Ovary (tissue), 7 donors: ENCODE measurements at regions not wholly inside any gene's neighbourhood (a gene's known extent, or its start where the extent isn't known, plus 50 kb on each side); places are given as distances from the start of the nearest gene placed in this dataset.

Experiments
- DNase-seq, 5 donors: peaks; one replicate each; pipeline ENCODE4 v3.0.0-alpha.2; 2019 to 2020
- H3K27ac ChIP-seq, 2 donors: fragments of 200-600 bp; one replicate each; pipeline versions ENCODE4 v1.5.1 to v1.8.0; 2019 to 2022
- H3K27me3 ChIP-seq: fragments of 200-600 bp; one replicate; pipeline ENCODE4 v1.8.0; 2022
- H3K36me3 ChIP-seq: fragments of 200-600 bp; sonication (generic); one replicate; pipeline ENCODE4 v1.5.1; 2019
- H3K4me1 ChIP-seq: one replicate; pipeline ENCODE4 v1.8.1; 2013; ENCODE audit warnings: mild to moderate bottlenecking, moderate library complexity; ENCODE audit not compliant: insufficient read depth
- H3K4me3 ChIP-seq: fragments of 200-600 bp; sonication (generic); one replicate; pipeline ENCODE4 v1.5.1; 2017
- H3K9me3 ChIP-seq, 2 donors: fragments of 200-600 bp in 1 of 2; sonication (generic) in 1 of 2; one replicate each; pipeline versions ENCODE4 v1.5.1 to v1.8.1; 2013 to 2019; ENCODE audit warnings: mild to moderate bottlenecking in 1 of 2, moderate library complexity in 1 of 2
- EP300 ChIP-seq: sonication (generic); formaldehyde crosslinking; IDR thresholded peaks from one replicate; pipeline ENCODE4 v1.6.1; 2017; ENCODE audit warnings: antibody characterized with exemption
- POLR2A ChIP-seq: fragments of 450-650 bp; IDR thresholded peaks from one replicate; pipeline ENCODE4 v1.6.1; 2017; ENCODE audit warnings: antibody characterized with exemption, mild to moderate bottlenecking, moderate library complexity
- WGBS, 3 donors: extraction: QIAGEN DNeasy Blood & Tissue Kit in 1 of 3; methylation state at CpG; one replicate each; pipeline versions ENCODE4 v1.1.5 to v1.1.7; 2013 to 2017; 5-methylcytosine and 5-hydroxymethylcytosine counted together
- intact Hi-C, 4 donors: fragments of 100-400 bp; cut with DNase I; formaldehyde crosslinking; loops; one replicate each; pipeline versions ENCODE4 v1.11.0 to v1.15.1; 2022 to 2023
- TF ChIP-seq, protein P1 (sequence below), 3 donors: fragments of 450-650 bp in 2 of 3; fragments of 200-600 bp in 1 of 3; IDR thresholded peaks; one replicate each; pipeline versions ENCODE4 v1.5.1 to v1.8.0; 2016 to 2022; ENCODE audit warnings: antibody characterized with exemption in 3 of 3, mild to moderate bottlenecking in 1 of 3
- donor health status: DM: no; HTN: no; CAD: no; lungs with moderate emphysema.
- donor health status: DM: no; HTN: no; CAD: no.
- donor health status: Bipolar disorder and iron deficiency.
- donor health status: DM: no; HTN: no; CAD: no.
- donor health status: DM: yes; HTN: yes; CAD: no.

DNA sequence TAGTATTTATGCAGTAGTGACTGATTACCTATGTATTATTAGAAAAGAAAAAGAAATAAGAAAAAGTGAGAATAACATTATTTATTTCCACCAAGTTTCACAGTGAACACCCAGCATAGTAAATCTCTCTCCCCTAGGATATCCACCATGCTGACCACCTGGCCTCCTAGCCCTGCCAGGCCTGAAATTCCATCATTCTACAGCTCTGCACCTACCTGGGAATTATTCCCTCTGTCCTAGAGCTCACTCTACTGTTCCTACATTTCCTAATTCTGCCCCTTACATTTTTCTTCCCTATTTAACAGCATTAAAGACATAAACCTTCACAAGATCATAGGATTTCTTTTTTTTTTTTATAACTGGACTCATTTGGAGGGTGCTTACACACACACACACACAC is 525.3 kb upstream of the PPP2R3A start:
- Histone ChIP-seq H3K4me3 (no peak overlapping the region), H3K27me3 (no peaks in the 10 kb centered on the region)
- TF ChIP-seq, protein P1, sequence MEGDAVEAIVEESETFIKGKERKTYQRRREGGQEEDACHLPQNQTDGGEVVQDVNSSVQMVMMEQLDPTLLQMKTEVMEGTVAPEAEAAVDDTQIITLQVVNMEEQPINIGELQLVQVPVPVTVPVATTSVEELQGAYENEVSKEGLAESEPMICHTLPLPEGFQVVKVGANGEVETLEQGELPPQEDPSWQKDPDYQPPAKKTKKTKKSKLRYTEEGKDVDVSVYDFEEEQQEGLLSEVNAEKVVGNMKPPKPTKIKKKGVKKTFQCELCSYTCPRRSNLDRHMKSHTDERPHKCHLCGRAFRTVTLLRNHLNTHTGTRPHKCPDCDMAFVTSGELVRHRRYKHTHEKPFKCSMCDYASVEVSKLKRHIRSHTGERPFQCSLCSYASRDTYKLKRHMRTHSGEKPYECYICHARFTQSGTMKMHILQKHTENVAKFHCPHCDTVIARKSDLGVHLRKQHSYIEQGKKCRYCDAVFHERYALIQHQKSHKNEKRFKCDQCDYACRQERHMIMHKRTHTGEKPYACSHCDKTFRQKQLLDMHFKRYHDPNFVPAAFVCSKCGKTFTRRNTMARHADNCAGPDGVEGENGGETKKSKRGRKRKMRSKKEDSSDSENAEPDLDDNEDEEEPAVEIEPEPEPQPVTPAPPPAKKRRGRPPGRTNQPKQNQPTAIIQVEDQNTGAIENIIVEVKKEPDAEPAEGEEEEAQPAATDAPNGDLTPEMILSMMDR (IDR thresholded peaks at IDR 0.05): no peak

DNA sequence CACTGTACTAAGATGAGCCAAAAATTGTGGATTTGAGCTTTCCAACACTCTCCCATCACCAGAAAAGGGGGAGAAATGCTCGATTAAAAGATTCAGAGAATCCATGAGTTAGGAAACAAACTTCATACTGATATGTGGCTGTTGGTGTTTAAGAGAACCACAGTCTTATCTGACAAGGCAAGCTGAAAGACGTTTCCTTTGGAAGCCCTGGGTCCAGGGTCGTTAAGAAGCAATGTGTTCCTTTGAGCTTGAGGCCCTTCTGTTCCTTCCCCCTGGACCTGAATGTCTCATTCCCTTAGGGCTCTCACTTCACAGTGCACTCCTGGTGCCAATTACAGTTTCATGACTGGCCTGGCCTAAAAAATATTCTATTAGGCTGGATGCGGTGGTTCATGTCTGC is 524.8 kb upstream of the PPP2R3A start:
- H3K4me3 ChIP-seq: no peak overlapping the region
- intact Hi-C loops: no loop called here
- no peak for TF ChIP-seq POLR2A
- no peak for TF ChIP-seq EP300
- TF ChIP-seq, protein P1 (IDR thresholded peaks at IDR 0.05): no peak
- no peaks in the 10 kb centered on the region for H3K4me1 ChIP-seq
- no peaks in the 10 kb centered on the region for H3K9me3 ChIP-seq
- 22 to 28% (median 27%) methylated on average over 4 of the region's 4 CpGs for WGBS, 3 donors
- no peak for DNase-seq
- H3K27me3 ChIP-seq: no peaks in the 10 kb centered on the region
- no peaks in the 10 kb centered on the region for H3K36me3 ChIP-seq
- H3K27ac ChIP-seq: no peak overlapping the region

More for the DNA sequence above, 525.3 kb upstream of the PPP2R3A start:
- Histone ChIP-seq H3K9me3 (no peaks in the 10 kb centered on the region), H3K27ac (no peak overlapping the region), H3K36me3 (no peaks in the 10 kb centered on the region), H3K4me1 (no peaks in the 10 kb centered on the region)
- no peak for DNase-seq
- intact Hi-C loops: no loop called here

DNA sequence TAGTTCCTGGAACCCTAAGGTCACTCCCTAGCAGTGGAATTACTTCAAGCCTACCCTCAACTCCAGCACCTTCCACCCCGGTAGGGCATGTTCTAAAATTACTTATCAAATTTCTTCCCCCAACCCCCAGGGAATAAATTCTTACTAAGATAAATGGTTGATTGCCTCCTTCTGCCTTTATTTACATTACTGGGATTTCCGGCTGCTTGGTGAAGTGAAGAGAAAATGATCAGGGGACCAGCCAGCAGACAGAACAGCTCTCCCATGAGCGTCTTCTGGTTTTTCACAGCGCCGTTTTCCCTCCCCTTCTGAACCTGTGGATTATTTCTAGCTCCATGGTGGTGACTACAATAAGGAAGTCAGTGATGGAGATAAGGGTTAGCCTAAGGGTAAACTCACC is 521.5 kb upstream of the PPP2R3A start:
- Histone ChIP-seq H3K27me3 (no peaks in the 10 kb centered on the region), H3K9me3 (no peaks in the 10 kb centered on the region), H3K4me3 (no peak overlapping the region), H3K4me1 (no peaks in the 10 kb centered on the region), H3K36me3 (no peaks in the 10 kb centered on the region), H3K27ac (no peak overlapping the region)
- intact Hi-C loops: no loop called here
- WGBS, 3 donors: 84 to 88% (median 86%) methylated on average over 5 of the region's 5 CpGs
- TF ChIP-seq EP300: no peak
- TF ChIP-seq POLR2A: no peak
- TF ChIP-seq, protein P1 (IDR thresholded peaks at IDR 0.05): no peak
- DNase-seq: no peak

DNA sequence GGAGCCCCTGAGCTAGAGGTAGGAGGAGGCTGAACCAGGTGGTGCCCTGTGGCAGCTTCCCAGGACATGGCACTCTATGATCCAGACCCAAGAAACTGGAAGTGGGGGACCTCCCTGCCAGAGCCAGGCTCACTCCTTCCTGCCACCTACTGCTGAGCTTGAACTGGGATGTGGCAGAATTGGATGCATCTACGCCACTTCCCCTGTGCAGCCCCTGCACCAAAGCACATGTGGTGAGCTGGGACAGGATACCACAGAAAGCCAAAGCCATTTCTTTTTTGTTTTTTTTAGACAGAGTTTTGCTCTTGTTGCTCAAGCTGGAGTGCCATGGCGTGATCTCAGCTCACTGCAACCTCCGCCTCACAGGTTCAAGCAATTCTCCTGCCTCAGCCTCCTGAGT is 518.0 kb upstream of the PPP2R3A start:
- Histone ChIP-seq H3K4me3 (no peak overlapping the region), H3K4me1 (no peaks in the 10 kb centered on the region), H3K27me3 (no peaks in the 10 kb centered on the region), H3K36me3 (no peaks in the 10 kb centered on the region), H3K9me3 (no peaks in the 10 kb centered on the region), H3K27ac (no peak overlapping the region)
- no peak for DNase-seq
- TF ChIP-seq EP300 (no peak), POLR2A (no peak)
- TF ChIP-seq, protein P1 (IDR thresholded peaks at IDR 0.05): no peak
- 83 to 91% (median 88%) methylated on average over 3 of the region's 3 CpGs for WGBS, 3 donors
- intact Hi-C loops: no loop called here

DNA sequence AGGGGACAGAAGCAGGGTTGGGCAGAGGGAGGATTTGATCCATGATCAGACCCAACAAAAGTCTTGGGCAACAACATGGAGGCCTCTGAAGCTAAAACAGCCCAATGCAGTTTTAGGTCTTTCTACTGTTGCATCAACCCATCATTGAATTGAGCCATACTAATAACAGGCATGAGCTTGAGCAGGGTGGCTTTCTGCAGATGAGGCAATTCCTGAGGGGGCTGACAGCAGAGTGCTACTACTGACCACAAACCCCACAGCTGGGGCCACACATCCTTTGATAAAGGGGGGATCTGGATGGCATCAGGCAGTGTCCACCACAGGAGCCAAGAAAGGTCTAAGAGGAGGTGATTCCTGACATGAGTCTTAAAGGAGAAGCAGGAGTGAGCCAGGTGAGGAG is 517.0 kb upstream of the PPP2R3A start:
- TF ChIP-seq, protein P1 (IDR thresholded peaks at IDR 0.05): no peak
- TF ChIP-seq POLR2A: no peak
- no peak for TF ChIP-seq EP300
- intact Hi-C loops: no loop called here
- Histone ChIP-seq H3K27ac (no peak overlapping the region), H3K4me3 (no peak overlapping the region), H3K4me1 (no peaks in the 10 kb centered on the region), H3K36me3 (no peaks in the 10 kb centered on the region), H3K27me3 (no peaks in the 10 kb centered on the region), H3K9me3 (no peaks in the 10 kb centered on the region)
- DNase-seq: no peak
